ENCODE measurements at regions not wholly inside any gene's neighbourhood (a gene's known extent, or its start where the extent isn't known, plus 50 kb on each side); places are given as distances from the start of the nearest gene placed in this dataset.

- TF ChIP-seq, protein P1, sequence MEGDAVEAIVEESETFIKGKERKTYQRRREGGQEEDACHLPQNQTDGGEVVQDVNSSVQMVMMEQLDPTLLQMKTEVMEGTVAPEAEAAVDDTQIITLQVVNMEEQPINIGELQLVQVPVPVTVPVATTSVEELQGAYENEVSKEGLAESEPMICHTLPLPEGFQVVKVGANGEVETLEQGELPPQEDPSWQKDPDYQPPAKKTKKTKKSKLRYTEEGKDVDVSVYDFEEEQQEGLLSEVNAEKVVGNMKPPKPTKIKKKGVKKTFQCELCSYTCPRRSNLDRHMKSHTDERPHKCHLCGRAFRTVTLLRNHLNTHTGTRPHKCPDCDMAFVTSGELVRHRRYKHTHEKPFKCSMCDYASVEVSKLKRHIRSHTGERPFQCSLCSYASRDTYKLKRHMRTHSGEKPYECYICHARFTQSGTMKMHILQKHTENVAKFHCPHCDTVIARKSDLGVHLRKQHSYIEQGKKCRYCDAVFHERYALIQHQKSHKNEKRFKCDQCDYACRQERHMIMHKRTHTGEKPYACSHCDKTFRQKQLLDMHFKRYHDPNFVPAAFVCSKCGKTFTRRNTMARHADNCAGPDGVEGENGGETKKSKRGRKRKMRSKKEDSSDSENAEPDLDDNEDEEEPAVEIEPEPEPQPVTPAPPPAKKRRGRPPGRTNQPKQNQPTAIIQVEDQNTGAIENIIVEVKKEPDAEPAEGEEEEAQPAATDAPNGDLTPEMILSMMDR (conservative IDR thresholded peaks at IDR 0.05; ENCODE audit: low read length): no peak
- H3K4me3 ChIP-seq (ENCODE audit: low read length): no peak overlapping the region
- no peak for DNase-seq (ENCODE audit: low read depth)
Observed at GRCh38 chr3:104796556-104796955, 570.2 kb upstream of the ALCAM start.

DNA sequence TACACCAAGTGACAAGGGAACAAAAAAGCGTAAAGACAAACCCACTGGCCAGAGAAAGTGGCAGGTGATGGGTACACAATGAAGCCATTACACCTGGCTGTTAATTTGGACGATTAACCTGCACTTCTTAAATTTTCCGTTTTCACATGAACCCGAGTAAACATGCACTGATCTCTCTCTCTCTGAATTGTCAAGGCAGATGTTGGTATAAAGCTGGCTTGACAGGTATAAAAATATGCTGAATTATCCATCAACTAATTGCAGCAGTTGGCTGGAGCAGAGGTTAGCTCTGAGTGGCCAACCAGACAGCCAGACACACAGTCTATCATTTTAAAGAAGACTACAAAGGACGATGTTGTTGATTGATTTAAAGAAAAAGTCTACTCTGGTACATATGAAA, 561.7 kb upstream of the ALCAM start:
- TF ChIP-seq, protein P1 (conservative IDR thresholded peaks at IDR 0.05; ENCODE audit: low read length): no peak
- no peak for DNase-seq (ENCODE audit: low read depth)
- no peak overlapping the region for H3K4me3 ChIP-seq (ENCODE audit: low read length)

DNA sequence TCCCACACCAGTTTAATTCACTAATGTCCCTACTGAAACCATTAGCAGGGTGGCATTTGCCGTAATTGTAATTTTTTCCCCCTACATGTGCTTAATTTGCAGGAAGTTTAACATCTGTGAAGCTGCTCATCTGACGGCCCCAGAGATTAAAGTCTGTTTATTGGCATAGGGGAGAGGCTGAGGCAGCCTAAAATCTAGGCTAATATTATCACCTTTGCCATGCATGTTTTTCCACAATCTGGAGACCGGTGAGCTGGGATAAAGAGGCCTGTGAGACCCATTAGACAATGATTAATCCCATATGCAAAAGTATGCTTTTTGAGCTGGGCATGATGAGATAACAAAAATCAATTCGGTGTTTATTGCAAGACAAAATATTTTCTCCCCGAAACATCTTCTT, 561.2 kb upstream of the ALCAM start:
- H3K4me3 ChIP-seq (ENCODE audit: low read length): no peak overlapping the region
- DNase-seq (ENCODE audit: low read depth): no peak
- TF ChIP-seq, protein P1 (conservative IDR thresholded peaks at IDR 0.05; ENCODE audit: low read length): no peak

GRCh38 chr3:104810896-104811295, 555.8 kb upstream of the ALCAM start:
- TF ChIP-seq, protein P1 (conservative IDR thresholded peaks at IDR 0.05; ENCODE audit: low read length): no peak
- no peak for DNase-seq (ENCODE audit: low read depth)

GRCh38 chr3:104816008-104816407, 550.7 kb upstream of the ALCAM start:
- no peak for DNase-seq (ENCODE audit: low read depth)
- no peak overlapping the region for H3K4me3 ChIP-seq (ENCODE audit: low read length)
- TF ChIP-seq, protein P1 (conservative IDR thresholded peaks at IDR 0.05; ENCODE audit: low read length): no peak

More at GRCh38 chr3:104810896-104811295, 555.8 kb upstream of the ALCAM start:
- no peak overlapping the region for H3K4me3 ChIP-seq (ENCODE audit: low read length)

DNA sequence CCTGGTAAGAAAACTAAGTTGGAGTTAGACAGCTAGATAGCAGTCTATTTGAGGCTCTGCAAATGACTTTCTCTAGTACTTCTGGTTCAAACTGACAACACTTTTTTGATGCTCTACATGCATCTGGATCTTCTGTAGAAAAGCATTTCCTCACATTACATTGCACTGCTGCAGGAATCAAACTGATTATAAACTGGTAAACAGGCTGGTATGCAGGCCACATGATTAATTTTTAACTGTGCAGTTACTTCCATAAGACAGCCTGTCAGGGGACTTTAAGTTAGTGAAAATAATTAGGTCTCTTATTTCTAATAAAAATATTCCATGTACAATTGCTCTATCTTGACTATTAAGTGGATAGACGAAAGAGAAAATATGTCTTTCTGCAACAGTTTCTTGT, 550.0 kb upstream of the ALCAM start:
- H3K4me3 ChIP-seq (ENCODE audit: low read length): no peak overlapping the region
- TF ChIP-seq, protein P1 (conservative IDR thresholded peaks at IDR 0.05; ENCODE audit: low read length): no peak
- DNase-seq (ENCODE audit: low read depth): no peak

DNA sequence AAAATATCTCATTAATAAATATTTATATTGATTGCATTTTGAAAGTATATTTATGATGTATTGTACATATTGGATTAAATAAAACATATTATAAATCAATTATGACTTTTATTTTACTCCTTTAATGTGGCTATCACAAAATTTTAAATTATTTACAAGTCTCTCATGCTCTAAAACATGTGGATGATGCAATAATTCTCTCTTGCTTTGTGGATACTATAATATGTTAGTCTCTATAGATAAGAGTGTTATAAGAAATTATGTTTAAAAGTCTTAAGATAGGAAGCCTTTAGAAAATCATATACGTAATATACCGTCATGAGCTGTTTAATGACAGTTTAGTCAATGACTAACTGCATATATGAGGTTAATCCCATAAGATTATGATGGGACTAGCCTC, 547.4 kb upstream of the ALCAM start:
- H3K4me3 ChIP-seq (ENCODE audit: low read length): no peak overlapping the region
- TF ChIP-seq, protein P1 (conservative IDR thresholded peaks at IDR 0.05; ENCODE audit: low read length): no peak
- no peak for DNase-seq (ENCODE audit: low read depth)
